GM23248 (cell line): ENCODE measurements at regions not wholly inside any gene's neighbourhood (a gene's known extent, or its start where the extent isn't known, plus 50 kb on each side); places are given as distances from the start of the nearest gene placed in this dataset.

Source experiments
- DNase-seq: peaks from one replicate; pipeline ENCODE4 v3.0.0-alpha.2; 2015
- H2AFZ ChIP-seq: fragments of 200-600 bp; sonication (generic); 2 replicates; pipeline ENCODE4 v1.6.1; 2016; ENCODE audit warnings: antibody characterized with exemption
- H3F3A ChIP-seq: fragments of 200-600 bp; sonication (generic); 2 replicates; pipeline ENCODE4 v1.6.1; 2016; ENCODE audit warnings: mild to moderate bottlenecking, antibody characterized with exemption, mixed run types; ENCODE audit not compliant: insufficient read depth
- H3K27ac ChIP-seq: fragments of 200-600 bp; sonication (generic); 2 replicates; pipeline ENCODE4 v1.5.1; 2016; ENCODE audit warnings: mild to moderate bottlenecking
- H3K27me3 ChIP-seq: fragments of 200-600 bp; sonication (generic); replicated peaks from 2 replicates; pipeline ENCODE4 v1.6.1; 2016; ENCODE audit warnings: mild to moderate bottlenecking; ENCODE audit not compliant: insufficient read depth
- H3K36me3 ChIP-seq: fragments of 200-600 bp; sonication (generic); 2 replicates; pipeline ENCODE4 v1.6.1; 2016; ENCODE audit warnings: low read depth, mild to moderate bottlenecking
- H3K4me1 ChIP-seq: fragments of 200-600 bp; sonication (generic); 2 replicates; pipeline ENCODE4 v1.6.1; 2016; ENCODE audit warnings: mild to moderate bottlenecking; ENCODE audit not compliant: insufficient read depth
- H3K4me2 ChIP-seq: fragments of 200-600 bp; sonication (generic); one replicate; pipeline ENCODE4 v1.6.1; 2016; ENCODE audit warnings: mild to moderate bottlenecking; ENCODE audit not compliant: unreplicated experiment
- H3K4me3 ChIP-seq: fragments of 200-600 bp; sonication (generic); 2 replicates; pipeline ENCODE4 v1.5.1; 2016; ENCODE audit warnings: mild to moderate bottlenecking
- H3K79me2 ChIP-seq: fragments of 200-600 bp; sonication (generic); 2 replicates; pipeline ENCODE4 v1.6.1; 2016; ENCODE audit warnings: mild to moderate bottlenecking; ENCODE audit not compliant: insufficient read depth
- H3K9ac ChIP-seq: fragments of 200-600 bp; sonication (generic); 2 replicates; pipeline ENCODE4 v1.6.1; 2016; ENCODE audit warnings: mild to moderate bottlenecking
- H3K9me2 ChIP-seq: fragments of 200-600 bp; sonication (generic); 2 replicates; pipeline ENCODE4 v1.6.1; 2016; ENCODE audit warnings: mixed run types, mild to moderate bottlenecking, moderate library complexity; ENCODE audit not compliant: insufficient read depth
- H3K9me3 ChIP-seq: fragments of 200-600 bp; sonication (generic); one replicate; pipeline ENCODE4 v1.6.1; 2017; ENCODE audit warnings: low read depth
- H4K20me1 ChIP-seq: fragments of 200-600 bp; sonication (generic); 2 replicates; pipeline ENCODE4 v1.6.0; 2016; ENCODE audit not compliant: insufficient read depth
- EZH2 ChIP-seq: fragments of 200-600 bp; sonication (generic); IDR thresholded peaks from 2 replicates; pipeline ENCODE4 v1.6.1; 2018; ENCODE audit warnings: antibody characterized with exemption, mild to moderate bottlenecking; ENCODE audit not compliant: insufficient read depth, poor library complexity, severe bottlenecking
- EZH2phosphoT487 ChIP-seq: fragments of 200-600 bp; sonication (generic); IDR thresholded peaks from 2 replicates; pipeline ENCODE4 v1.6.1; 2018; ENCODE audit warnings: antibody characterized with exemption, moderate library complexity, mild to moderate bottlenecking, low read depth; ENCODE audit not compliant: insufficient read depth
- WGBS, 2 experiments: methylation state at CpG; one replicate each; pipeline ENCODE4 v1.1.6; 2015 to 2017; ENCODE audit warnings: low lambda C conversion rate in 2 of 2, low coverage in 1 of 2; ENCODE audit errors: missing lambda C conversion rate in 2 of 2; 5-methylcytosine and 5-hydroxymethylcytosine counted together
- in situ Hi-C: fragments of 300-500 bp; cut with MboI; formaldehyde crosslinking; loops from 2 replicates; pipeline ENCODE4 v1.15.0; 2020

GRCh38 chr6:148182378-148182777, 160.3 kb upstream of the SASH1 start:
- in situ Hi-C loops = loop anchor here (10.0 kb wide), 1 partner anchor 272 kb away; no protein-coding TSS in a partner anchor

GRCh38 chr6:148183776-148184175, 158.9 kb upstream of the SASH1 start:
- Histone ChIP-seq H3K4me2 (no peak overlapping the region), H3K4me1 (no peaks in the 10 kb centered on the region), H3F3A (no peaks in the 10 kb centered on the region), H3K4me3 (no peak overlapping the region), H3K9me2 (no peaks in the 10 kb centered on the region), H4K20me1 (no peaks in the 10 kb centered on the region), H3K9ac (no peak overlapping the region), H3K27me3 (no peaks in the 10 kb centered on the region), H3K27ac (no peak overlapping the region), H2AFZ (no peak overlapping the region), H3K79me2 (no peaks in the 10 kb centered on the region), H3K36me3 (no peaks in the 10 kb centered on the region), H3K9me3 (no peaks in the 10 kb centered on the region)
- 84 to 87% methylated on average over 2 of the region's 2 CpGs for WGBS, 2 experiments
- no peak for DNase-seq
- in situ Hi-C loops = loop anchor here (10.0 kb wide), 1 partner anchor 271 kb away; no protein-coding TSS in a partner anchor
- TF ChIP-seq EZH2phosphoT487 = no peak
- no peak for TF ChIP-seq EZH2

More at GRCh38 chr6:148182378-148182777, 160.3 kb upstream of the SASH1 start:
- no peak overlapping the region for H3K4me3 ChIP-seq
- H3K27ac ChIP-seq = no peak overlapping the region
- no peaks in the 10 kb centered on the region for H4K20me1 ChIP-seq
- H3K27me3 ChIP-seq = no peaks in the 10 kb centered on the region
- H3K36me3 ChIP-seq = no peaks in the 10 kb centered on the region
- TF ChIP-seq EZH2 (no peak), EZH2phosphoT487 (no peak)
- no peak for DNase-seq
- no peaks in the 10 kb centered on the region for H3K9me2 ChIP-seq
- H3K4me1 ChIP-seq = no peaks in the 10 kb centered on the region
- no peak overlapping the region for H3K4me2 ChIP-seq
- no peak overlapping the region for H3K9ac ChIP-seq
- H3F3A ChIP-seq = no peaks in the 10 kb centered on the region
- 76 to 77% methylated on average over 4 of the region's 4 CpGs for WGBS, 2 experiments
- no peak overlapping the region for H2AFZ ChIP-seq
- no peaks in the 10 kb centered on the region for H3K9me3 ChIP-seq
- no peaks in the 10 kb centered on the region for H3K79me2 ChIP-seq

GRCh38 chr6:148186916-148187315, 155.7 kb upstream of the SASH1 start:
- in situ Hi-C loops = loop anchor here (5.0 to 10.0 kb wide), 2 partner anchors 60 to 268 kb away; no protein-coding TSS in a partner anchor
- Histone ChIP-seq H3K36me3 (no peaks in the 10 kb centered on the region), H3K9ac (no peak overlapping the region), H3K4me3 (no peak overlapping the region), H3K79me2 (no peaks in the 10 kb centered on the region), H2AFZ (no peak overlapping the region), H3K9me3 (no peaks in the 10 kb centered on the region), H3K4me2 (no peak overlapping the region), H3K9me2 (no peaks in the 10 kb centered on the region), H3K27ac (no peak overlapping the region), H3F3A (peaks cover 18% of the 10 kb centered on the region), H3K27me3 (no peaks in the 10 kb centered on the region), H4K20me1 (no peaks in the 10 kb centered on the region), H3K4me1 (peaks cover 12% of the 10 kb centered on the region)
- 78 to 82% methylated on average over 5 of the region's 5 CpGs for whole genome bisulfite sequencing, 2 experiments
- no peak for DNase-seq
- TF ChIP-seq EZH2 (no peak), EZH2phosphoT487 (no peak)

GRCh38 chr6:148192310-148192709, 150.3 kb upstream of the SASH1 start:
- Histone ChIP-seq H3K4me3 (peak overlapping the region; percentile 52), H3F3A (peaks cover 38% of the 10 kb centered on the region), H4K20me1 (no peaks in the 10 kb centered on the region), H3K9me2 (no peaks in the 10 kb centered on the region), H3K36me3 (no peaks in the 10 kb centered on the region), H3K79me2 (no peaks in the 10 kb centered on the region), H2AFZ (no peak overlapping the region), H3K27ac (peak overlapping the region; percentile 88), H3K27me3 (no peaks in the 10 kb centered on the region), H3K9me3 (no peaks in the 10 kb centered on the region), H3K4me1 (peaks cover 34% of the 10 kb centered on the region), H3K9ac (peak overlapping the region; percentile 60), H3K4me2 (peak overlapping the region; percentile 78)
- TF ChIP-seq EZH2 (no peak), EZH2phosphoT487 (no peak)
- in situ Hi-C loops = no loop called here
- DNase-seq = peak; percentile 97
- WGBS, 2 experiments = 5% methylated on average over 4 of the region's 4 CpGs
